Stimulated activated CD4-positive, alpha-beta T cell treated with anti-CD3 and anti-CD28 coated beads, Interleukin-2, amount 100 ng/mL, for 48 hours (primary cell): ENCODE measurements at regions not wholly inside any gene's neighbourhood (a gene's known extent, or its start where the extent isn't known, plus 50 kb on each side); places are given as distances from the start of the nearest gene placed in this dataset.

Experiments used
- DNase-seq, 2 donors: peaks; one replicate each; pipeline ENCODE4 v3.0.0-alpha.2; 2020

DNA sequence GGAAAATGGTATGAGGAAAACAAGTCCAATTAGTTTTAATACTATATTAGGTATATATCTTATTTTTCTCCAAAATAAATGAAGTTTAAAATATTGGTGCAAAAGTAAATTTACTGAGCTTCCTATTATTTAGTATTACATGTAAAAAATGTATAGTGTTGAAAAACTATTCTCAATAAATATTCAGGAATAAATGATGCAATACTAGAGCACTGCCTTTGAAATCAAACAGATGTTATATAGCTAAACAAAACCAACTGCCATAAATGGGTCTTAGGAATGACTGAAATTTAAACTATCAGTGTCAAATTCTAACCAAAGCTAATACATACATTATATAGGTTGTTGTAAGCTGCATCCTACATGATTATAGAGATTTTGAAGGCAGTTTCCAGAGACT is 1434.0 kb upstream of the LRRTM3 start:
- DNase-seq: no peak

DNA sequence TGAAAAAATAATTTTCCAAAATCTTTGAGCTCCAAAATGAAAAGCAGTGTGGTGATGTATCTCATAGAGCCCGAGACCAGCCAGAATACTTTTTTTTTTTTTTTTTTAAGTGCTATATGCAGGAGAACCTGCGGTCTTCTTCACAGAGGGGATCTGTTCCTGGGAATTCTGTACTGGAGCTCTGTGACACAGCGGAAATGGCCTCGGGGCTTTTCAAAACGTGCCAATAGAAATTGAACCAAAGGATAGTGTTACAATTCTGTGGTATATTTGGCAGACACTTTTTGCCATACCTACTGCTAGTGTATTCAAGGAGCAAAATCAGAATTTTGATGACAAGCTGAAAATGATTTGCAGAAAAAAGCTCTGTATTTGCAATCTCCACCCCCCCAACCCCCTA is 1429.3 kb upstream of the LRRTM3 start:
- no peak for DNase-seq

DNA sequence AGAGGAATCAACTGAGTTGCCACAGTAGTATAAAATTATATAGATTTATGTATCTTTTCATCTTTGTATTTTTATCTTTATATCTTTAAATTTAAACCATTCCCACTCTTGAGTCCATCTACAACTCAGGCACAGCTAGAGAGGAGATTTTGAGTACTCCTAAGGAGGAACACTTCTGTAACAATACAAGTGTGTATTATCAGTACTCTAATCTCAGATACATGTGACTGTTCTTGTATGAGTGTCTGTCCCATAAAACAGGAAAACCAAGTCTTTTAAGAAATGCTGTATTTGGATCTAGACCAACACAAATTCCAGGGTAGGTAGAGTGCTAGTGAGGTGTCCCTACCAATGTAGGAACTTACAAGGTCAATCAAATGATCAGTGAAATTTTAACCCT is 1428.0 kb upstream of the LRRTM3 start:
- DNase-seq: no peak

DNA sequence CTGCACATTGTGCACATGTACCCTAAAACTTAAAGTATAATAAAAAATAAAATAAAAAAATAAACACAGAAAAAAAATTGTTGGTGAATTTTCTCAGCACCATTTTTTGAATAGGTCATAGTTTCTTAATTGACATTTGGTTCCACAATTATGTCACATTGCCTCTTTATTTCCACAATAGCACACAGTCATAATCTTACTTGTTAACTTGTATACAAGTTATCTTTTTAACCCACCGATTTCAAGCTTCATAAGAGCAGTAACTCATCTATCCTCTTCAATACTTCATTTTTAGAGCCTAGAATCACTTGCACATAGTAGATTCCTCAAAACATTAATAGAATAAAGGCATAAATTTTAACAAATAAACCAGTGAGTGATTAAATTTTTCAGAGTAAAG is 1425.1 kb upstream of the LRRTM3 start:
- DNase-seq: no peak

DNA sequence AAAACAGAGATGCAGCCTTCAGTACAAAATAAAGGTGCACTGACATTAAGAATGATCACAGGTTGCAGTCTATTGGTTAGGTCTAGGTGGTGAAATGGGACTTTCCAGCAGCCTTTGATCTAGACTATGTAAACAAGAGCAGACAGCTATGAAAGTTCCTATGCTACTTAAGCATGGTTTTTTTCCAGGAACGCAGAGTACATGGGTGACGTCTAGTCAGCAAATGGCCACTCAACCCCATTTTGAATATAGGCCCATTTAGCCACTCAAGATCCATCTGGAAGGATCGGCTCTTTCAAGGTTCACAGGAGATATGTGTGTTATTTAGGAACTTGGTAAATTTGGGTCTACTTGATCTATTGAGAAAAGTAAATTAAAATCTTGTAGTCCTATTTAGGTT is 1424.6 kb upstream of the LRRTM3 start:
- no peak for DNase-seq

DNA sequence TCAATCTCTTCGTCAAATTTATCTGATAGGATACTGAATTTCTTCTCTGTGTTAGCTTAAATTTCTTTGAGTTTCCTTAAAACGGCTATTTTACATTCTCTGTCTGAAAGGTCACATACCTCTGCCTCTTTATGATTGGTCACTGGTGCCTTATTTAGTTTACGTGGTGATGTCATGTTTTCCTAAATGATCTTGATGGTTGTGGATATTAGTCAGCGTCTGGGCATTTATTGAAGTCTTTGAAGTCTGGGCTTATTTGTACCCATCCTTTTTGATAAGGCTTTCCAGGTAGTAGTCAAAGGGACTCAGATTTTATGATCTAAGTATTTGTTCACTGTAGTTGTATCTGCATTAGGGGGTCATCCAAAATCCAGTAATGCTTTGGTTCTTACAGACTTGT is 1407.5 kb upstream of the LRRTM3 start:
- DNase-seq: no peak

DNA sequence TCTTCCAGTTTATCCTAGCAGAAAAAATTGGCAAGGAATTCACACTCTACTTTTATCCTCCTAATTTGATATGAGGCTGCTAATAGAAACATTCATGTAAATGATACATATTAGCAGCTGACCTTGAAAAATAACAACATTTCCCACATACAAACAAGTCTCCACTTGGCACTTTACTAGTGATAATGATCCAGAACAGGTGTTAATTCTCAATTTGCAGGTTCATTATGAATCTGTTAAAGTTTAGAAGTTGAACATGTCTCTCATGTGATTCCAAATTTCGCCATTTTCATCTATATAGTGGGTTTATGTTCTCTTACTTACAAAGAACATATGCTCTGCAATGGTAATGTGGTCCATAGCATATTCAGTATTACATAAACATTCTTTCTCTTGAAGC is 1396.8 kb upstream of the LRRTM3 start:
- DNase-seq: no peak

DNA sequence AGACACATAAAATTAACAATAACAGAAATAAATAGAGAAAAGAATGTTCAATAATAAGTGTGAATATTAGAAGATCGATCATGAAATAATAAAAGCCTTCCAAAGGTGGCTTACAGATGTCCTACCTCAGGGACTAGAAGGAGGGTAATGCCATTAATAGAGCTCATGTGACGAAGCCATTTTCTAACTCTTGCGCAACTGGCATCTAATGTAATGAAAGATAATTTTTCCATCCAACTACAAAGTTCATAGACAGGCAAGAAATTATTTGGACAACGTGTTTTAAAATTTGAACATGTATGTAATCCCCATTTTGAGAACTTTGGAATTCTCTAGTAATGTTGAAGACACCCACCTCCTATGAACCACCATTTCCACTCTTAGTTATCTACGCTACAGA is 1394.3 kb upstream of the LRRTM3 start:
- no peak for DNase-seq

DNA sequence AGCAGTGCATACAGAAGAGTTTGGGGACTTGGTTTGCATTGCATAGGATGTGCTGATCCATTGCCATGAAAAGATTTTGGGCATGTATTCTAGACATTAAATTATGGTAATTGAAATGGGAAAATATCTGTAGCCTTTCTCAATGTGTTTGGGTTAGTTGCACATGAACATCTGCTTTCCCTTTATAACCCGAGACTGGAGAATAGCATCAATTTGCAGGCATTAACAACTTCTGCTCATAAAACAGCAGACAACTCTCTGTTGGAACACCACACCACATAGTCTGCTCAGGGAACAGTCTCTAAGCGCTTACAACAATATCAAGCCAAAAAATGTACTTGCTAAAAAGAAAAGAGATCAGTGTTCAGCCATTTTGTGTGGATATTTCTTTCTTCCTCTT is 1391.1 kb upstream of the LRRTM3 start:
- no peak for DNase-seq

DNA sequence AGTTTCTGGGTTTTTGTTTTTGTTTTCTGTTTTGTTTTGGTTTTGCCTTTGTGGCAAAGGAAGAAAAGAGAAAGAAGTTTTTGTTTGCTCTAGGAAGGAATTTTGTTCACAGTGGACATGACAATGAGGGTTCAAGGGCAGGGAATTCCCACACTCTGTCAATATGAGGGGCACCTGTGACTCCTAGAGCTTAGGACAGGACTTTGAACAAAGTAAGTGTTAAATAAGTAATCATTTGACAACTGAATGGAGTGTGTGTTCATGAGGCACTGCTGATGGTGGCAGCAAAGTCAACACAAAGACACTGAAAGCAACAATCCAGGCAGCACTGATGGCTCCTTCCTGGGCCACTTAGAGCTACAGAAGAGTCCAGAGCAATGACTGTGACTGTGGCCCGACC is 1381.1 kb upstream of the LRRTM3 start:
- DNase-seq: no peak

DNA sequence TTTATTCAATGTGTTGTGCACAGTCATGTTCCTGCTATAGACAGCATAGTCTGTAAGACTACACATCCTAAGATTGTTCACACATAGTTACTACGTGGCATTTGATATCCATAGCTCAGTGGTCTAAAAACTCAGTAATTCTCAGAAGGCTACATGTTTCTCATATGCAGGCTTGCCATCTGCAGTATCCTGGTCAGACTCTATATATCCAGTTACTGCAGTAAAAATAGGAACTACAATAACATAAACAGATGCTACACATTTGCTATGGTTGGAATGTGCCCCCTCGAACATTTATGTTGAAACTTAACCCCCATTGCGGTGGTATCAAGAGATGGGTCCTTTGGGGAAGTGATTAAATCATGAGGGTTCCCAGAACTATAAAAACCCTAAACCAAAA is 1377.8 kb upstream of the LRRTM3 start:
- DNase-seq: no peak

DNA sequence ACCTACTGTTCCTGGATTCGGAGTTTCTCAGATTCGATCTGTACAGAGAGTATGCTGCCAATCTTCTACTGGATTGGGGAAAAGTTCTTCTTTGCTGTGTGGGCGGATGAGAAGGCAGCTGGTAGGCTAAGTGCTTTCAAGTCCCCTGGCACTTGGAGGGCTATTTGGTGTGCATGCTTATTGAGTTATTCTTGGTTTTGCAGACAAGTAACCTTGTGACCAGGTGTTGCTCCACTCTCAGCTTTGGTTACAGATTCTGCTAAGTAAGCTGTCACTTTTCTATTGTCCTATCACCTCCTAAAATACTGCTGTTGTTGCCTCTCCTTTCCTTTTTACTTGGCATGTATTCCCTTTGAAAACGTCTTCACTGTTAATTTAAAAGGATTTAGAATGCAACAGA is 1375.1 kb upstream of the LRRTM3 start:
- DNase-seq: no peak

DNA sequence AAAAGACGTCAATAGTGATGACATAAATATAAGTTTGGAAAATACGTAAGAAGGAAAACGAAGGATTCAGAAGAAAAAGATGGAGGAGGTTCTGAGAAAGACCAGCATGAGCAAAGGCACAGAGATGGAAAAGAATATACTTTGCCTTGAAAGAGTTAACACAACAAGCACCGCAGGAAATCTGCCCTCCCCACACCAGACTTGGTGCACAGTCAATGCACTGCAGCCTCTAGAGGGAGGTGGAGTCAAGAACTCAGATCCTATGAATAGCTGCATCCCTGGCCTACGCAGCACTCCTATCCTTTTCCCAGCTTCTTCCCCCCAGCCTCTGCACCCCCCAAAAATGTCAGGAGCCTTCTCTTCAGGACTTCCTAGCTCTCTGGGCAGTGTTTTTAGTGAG is 1370.6 kb upstream of the LRRTM3 start:
- no peak for DNase-seq

DNA sequence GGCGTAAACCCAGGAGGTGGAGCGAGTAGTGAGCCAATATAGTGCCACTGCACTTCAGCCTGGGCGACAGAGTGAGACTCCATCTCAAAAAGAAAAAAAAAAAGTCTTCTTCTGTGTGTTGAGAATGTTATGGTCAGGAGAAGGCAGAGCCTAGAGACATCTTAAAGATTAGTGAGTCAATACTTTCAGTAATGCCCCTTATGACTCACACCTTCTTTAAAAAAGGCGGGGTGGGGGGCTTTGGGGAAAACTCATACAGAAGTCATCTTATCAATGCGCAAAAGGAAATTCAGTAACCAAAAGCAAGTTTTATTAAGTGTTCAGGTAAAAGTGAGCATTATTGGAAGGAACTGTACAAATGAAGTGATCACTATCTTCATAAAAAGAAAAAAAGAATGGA is 1369.8 kb upstream of the LRRTM3 start:
- no peak for DNase-seq

DNA sequence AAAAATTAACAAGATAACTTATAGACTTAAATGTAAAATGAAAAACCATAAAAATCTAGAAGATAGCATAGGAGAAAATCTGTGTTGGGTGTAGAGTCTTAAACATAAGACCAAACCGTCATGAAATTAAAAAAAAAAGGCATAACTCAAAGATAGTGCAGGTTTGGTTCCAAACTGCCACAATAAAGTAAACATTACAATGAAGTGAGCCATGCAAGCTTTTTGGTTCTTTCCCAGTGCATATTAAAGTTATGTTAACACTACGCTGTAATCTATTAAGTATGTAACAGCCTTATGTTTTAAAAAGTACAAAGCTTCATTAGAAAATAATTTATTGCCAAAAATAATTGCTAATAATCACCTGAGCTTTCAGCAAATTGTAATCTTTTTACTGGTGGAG is 1366.5 kb upstream of the LRRTM3 start:
- no peak for DNase-seq

DNA sequence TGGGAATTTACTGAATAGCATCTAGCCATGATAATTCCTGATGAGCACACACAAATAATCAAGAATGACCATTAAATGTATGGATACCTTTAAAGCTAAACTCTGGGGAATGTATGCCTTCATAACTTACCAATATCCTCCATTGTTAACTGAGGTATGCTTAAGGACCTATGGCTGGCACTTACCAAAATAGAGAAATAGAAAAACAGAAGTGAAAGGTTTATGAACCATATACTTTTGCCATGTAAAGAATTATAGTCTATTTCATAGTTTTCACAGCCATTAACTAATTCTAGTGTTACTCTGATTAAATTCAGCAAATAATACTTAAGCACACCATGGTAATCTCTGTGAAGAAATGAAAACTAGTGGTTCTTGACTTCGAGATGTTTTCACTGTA is 1360.6 kb upstream of the LRRTM3 start:
- no peak for DNase-seq

DNA sequence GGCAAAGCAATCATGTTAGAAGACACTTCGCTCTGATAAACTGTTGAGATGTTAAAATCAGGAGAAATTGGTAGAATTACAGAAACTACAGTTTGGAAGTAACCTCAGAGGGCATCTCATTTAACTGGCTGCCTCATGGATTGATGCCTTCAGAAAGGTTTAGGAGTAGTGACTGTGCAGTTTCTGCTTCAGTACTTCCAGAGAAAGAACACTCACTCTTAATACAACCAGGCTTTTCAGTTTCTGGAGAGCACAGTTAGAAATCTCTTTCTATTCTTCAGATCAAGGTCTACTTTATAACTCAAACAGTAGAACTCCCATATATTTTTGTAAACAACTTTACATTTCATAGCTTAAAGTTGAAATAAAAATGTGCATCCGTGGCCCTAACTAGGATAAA is 1358.9 kb upstream of the LRRTM3 start:
- DNase-seq: no peak

DNA sequence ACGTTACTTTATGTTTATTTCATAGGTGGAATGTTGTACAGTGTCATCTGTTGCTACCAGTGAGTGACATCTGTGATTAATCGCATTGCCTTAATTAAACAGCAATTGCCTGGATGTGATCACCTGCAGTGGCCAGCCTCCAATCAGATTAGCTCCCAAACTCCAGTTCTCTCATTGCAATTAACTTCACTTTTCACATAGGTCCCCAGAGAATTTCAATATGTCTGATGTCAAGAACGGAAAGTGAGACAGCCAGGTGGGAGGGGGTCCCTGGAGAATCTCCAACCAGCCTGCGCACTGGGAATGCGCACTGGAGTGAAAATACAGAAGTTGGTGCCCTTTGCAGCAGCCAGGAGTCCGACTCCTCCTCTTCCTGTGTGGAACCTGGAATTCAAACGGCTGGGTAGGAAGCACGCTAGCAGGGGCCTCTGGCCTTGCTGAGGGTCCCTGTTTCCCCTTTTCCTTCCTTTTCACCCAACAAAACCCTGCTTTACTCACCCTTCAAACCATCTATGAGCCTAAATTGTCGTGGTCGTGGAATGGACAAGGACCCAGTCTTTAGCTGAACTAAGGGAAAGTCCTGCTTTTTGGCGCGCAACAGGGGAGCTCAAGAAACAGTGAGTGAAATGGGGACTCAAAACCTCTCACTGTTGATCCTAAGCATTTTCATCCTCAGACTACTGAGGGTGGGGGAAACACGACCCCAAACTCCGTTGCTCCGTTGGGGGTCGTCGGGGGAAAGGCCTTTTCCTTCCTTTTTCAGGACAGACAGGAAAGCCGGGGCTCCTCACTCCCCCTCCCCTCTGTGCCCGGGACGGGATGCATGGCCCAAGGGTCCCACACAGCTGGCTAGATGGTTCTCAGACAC is 1355.5 kb upstream of the LRRTM3 start:
- no peak for DNase-seq

DNA sequence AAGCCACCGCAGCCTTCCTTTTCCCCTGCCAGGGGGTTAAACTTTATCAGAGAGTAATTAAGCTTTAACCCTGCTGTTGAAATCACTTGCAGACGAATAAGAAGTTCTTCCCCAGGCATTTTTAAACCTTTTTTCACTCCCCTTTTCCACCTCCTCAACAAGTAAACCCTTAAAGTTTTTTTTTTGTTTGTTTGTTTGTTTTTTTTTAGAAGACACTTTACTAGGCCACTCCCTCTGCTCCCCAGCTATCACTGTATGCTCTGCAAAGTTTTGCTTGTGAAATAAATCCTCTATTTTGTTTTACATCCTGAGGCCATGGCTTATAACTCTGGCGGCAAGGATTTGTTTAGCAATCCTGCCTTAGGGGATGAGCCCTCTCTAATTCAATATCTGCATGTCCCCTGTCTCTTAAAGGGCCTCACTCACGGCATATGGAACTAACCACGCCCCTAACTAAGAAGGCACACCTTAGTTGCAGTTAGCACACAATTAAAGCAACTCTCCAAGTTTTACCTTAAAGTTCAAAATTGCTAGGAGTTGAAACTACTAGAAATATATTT is 1354.7 kb upstream of the LRRTM3 start:
- no peak for DNase-seq

DNA sequence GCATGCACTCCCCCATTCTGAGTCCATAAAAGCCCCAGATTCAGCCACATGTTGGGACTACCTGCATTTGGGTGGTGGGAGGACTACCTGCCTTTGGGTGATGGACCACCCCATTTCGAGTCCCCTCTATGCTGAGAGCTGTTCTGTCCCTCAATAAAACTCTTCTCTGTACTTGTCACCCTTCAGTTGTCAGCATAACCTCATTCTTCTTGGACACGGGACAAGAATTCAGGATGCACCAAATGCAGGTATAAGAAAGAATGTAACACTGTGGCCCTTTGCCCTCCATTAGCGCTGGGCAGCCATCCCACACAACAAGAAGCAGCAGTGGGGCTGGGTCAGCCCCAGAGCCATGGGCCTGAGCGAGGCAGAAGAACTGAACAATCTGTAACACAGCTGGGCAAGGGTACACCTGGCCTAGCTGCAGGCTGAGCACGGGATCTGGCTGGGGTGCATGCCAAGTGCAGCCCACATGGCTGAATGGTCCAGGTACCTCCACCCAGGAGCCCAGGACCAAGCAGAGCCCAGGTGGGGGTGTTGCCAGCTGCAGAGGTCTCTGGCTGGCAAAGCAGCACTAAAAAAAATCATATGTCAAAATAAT is 1344.3 kb upstream of the LRRTM3 start:
- DNase-seq: no peak

DNA sequence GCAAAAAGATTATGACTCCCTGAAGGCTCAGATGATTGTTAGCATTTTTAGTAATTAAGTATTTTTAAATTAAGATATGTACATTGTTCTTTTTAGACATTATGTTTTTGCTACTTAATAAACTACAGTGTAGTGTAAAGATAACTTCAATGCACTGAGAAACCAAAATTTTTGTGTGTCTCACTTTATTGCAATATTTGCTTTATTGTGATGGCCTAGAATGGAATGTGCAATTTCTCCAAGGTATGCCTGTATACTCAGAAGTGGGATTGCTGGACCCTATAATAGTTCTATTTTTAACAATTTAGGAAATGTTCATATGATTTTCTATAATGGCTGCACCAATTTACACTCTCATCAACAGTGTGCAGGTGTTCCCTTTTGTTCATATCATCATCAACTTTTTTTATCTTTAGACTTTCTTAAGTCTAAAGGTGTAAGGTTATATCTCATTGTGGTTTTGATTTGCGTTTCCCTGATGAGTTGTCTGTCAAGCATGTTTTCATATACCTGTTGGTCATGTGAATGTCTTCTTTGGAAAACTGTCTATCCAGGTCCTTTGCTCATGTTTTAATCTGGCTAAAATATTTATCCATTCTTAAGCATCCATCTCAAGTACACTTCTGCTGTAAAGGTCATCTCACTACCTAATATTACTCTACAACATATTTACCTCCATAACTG is 1323.5 kb upstream of the LRRTM3 start:
- DNase-seq: no peak

DNA sequence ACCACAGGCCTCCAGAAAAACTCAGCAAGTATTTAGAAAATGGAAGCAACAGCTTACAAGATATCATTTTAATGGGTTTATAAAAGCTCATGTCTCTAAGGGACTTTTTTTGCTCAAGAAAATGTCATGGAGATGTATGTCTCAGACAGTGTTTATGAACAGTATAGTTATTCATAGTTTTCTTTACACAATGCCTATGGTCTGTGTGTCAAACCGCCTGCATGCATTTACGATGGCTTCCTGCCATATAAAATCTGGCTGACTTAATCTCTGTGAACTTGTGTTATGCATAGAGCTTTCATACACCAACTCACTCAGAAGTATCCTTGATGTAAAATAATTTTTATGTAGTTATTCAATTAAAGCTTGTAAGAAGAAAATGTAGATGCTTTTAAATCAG is 1314.2 kb upstream of the LRRTM3 start:
- no peak for DNase-seq

DNA sequence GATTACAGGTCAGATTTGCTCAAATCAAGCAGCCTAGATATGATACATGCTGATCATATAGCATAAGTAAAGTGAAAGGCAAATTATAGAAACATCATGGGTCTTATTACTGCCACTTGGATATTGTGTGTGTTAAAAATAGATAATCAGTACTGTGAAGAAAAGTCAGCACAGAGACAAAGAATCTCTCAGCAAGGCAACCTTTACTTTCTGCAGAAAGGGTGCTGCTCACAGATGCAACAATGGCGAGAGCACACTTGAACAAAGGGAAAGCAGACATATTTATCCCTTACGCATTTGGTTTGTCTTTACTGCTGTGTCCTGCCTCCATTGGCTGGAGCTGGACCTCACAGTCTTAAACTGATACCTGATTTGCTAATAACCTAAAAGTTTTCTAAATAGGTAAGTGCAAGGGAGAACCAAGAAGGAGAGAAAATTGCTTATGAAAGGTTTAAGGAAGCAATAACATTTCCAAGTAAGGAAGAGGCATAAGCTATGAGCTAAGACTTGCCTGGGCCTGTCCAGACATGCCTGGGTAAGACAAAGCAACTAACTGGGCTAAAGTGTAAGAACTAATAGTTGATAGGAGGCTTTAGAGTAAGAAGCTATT is 1310.8 kb upstream of the LRRTM3 start:
- DNase-seq: no peak

DNA sequence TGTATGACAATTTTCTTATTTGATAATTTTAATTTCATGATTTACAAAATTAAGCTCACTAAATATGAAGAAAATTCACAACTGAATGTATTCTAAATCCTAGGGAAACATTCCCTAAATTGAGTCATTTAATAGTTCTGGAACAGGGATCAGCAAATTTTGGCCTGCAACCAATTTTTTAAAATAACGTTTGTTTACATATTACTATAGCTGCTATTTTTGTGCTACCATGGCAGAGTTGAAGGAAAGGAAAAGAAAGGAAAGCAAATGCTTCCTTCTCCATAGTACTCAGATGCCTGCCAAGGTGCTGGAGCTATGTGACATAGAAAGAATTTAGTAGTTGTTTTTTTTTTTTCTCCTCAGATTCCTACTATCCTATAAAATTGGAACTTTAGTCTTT is 1307.7 kb upstream of the LRRTM3 start:
- DNase-seq: no peak
